ENCODE measurements at regions not wholly inside any gene's neighbourhood (a gene's known extent, or its start where the extent isn't known, plus 50 kb on each side); places are given as distances from the start of the nearest gene placed in this dataset.
"Not testable (repeated sequence)": the region's sequence is repeated elsewhere in the genome, so short reads cannot be mapped to it uniquely, and the experiment has no call there.

DNA sequence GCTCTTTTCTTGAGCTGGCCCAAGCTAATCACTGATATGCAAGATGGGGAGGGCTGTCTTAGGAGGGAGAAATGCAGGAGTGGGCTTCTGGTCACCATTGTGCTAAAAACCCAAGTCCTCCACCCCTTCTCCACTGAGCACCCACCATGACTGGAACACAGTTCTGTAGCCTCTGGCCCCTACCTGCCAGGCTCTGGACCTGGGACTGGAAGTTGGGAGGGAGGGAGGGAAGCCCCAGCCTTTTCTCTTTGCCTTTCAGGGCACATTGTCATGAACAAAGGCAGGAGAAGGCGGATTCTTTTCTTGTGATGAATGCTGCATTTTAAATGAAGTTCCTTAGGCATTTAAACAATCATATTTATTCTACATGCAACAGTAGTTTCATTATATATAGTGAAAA is 559.1 kb upstream of the TRPC7 start:
- no peak for DNase-seq

DNA sequence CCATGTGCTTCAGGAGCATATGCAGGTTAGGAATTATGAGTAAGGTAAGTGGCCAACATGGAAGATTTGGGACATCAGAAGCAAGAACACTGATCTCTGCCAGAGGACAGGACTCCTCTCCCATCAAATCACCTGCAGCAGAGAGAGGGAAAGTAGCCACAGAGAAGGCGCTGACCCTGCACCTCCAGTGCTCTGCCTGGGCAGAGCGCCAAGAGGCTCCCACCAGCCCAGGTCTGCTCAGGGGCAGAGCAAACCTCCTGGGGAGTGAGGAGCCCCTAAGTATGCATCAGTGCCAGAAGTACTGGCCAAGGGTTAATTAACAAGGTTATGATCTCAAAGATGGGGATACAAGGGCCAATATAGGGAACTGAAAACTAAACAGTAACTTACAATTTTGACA is 545.3 kb upstream of the TRPC7 start:
- no peak for DNase-seq

DNA sequence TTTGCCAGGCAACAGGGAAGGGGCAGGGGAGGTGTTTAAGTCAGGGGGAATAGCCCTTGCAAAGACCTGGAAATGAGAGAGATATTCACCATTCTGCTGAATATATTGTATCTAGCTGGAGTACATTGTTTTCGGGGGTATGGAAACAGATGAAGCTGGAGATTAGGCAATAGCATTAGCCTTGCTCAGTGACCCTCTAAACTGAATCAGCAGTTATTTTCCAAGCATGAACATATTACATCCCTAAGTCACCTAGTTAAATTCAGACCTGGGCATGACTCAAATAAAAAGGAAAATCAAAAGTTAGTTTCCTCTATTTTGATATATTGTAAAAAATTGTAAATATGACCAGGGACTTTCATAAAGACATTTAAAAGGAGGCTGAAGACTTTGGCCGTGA is 544.6 kb upstream of the TRPC7 start:
- DNase-seq = no peak

DNA sequence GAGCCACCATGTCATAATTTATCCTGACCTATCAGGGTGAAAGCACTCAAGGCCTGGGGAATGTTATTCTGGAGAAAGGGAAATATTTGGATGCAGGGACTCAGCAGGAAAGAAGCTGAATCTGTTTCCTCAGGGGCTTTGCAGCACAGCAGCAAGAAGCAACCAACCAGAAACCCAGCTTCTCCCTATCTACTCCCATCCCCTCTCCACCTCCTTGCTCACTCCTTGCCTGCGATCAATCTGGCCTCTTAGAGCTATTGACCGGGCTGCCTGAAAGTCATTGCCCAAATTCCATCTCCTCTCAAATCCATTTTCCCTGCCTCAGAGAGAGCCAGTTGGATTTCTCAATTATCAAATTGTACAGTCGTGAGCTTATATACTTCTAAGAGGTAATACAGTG is 542.0 kb upstream of the TRPC7 start:
- no peak for DNase-seq

DNA sequence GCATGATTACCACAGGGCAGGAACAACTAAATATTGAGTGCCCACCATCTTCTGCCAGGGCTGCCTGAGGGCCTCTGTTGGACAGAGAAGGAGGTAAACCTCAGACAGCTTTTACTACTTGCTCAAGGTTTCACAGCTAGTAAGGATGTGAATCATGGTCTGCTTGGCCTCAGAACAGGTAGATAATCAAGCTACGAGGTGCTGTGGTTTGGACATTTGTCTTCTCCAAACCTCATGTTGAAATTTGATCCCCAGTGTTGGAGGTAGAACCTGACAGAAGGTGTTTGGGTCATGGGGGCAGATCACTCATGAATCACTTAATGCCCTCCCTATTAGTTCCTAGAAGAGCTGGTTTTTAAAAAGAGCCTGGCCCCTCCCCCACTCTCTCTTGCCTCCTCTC is 541.2 kb upstream of the TRPC7 start:
- DNase-seq = no peak

DNA sequence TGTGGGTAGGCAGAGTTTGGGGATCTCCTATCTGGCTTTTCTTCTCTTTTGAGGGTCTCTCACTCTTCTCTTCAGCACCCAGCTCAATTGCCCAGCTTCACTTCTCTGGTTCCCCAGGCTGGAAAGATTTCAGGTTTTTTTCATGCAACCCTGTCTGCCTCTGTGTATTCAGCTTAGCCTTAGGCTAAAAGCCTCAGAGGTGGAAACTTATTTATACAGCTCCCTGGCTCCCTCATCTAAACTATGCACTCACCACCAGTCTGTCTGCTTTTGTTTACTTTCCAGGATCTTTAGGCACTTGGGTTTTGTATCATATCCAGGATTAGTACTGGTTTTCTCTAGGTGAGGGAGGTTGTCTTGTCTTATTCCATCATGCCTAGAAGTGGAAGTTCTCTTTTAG is 540.2 kb upstream of the TRPC7 start:
- no peak for DNase-seq

DNA sequence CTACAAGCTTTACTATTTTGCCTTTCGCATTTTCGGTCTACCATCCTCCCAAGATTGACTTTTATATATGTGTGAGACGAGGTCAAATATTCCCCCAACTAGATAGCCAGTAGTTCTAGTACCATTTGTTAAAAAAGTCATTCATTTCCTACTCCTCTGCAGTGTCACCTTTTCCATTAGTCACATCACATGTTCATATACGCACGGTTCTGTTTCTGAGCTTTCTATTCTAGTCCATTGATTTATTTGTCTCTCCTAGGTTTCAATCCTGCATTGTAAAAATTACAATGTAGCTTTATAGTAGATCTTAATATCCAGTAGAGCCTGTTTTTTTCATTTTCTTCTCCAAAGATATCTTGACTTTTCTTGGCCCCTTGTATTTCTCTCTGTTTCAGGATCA is 528.7 kb upstream of the TRPC7 start:
- DNase-seq = no peak

DNA sequence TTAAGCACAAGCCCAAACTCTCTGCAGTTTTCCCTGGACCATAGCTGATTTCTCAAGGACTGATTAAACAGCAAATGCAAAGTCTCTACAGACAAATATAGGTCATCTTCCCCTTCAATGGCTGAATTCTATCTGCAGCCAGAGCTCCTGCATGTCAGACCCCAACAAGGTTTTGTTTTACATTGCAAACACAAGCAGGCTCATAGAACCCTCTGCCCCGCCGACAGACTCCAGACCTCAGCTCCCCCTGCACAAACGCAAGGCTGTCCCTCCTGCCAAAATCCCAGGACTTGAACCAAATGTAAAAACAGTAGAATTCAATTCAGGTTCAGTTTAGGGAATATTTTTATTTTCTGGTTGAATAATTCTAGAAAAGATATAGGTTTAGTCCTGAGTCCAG is 526.7 kb upstream of the TRPC7 start:
- DNase-seq = no peak

- no peak for DNase-seq
Observed at GRCh38 chr5:136891175-136891972, 526.0 kb upstream of the TRPC7 start.

- DNase-seq = no peak
Observed at GRCh38 chr5:136890431-136891148, 525.2 kb upstream of the TRPC7 start.

GRCh38 chr5:136886608-136887007 is 521.3 kb upstream of the TRPC7 start:
- no peak for DNase-seq

DNA sequence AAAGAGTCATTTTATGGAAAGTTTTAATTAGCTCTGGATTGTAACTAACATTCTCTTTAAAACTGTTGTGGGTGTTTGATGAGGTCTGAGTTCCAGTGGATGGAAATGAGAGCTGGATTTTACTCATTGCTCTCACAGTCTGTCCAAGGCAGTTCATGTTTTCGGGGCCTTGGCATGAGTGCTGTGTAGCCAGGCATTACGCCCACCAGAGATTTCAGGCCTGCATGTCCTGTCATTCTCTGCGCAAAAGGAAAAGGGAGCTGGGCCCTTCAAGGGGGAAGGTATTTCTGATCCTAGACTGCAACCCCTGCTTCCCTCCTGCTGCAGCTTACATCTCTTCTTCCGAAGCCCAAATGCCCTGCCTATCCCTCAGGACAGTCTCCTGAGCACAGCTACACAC is 499.6 kb upstream of the TRPC7 start:
- DNase-seq = no peak

GRCh38 chr5:136856648-136857047 is 491.3 kb upstream of the TRPC7 start:
- DNase-seq = no peak

- no peak for DNase-seq
Observed at GRCh38 chr5:136853971-136854370, 488.6 kb upstream of the TRPC7 start.

- no peak for DNase-seq
Observed at GRCh38 chr5:136840601-136841000, 475.3 kb upstream of the TRPC7 start.

DNA sequence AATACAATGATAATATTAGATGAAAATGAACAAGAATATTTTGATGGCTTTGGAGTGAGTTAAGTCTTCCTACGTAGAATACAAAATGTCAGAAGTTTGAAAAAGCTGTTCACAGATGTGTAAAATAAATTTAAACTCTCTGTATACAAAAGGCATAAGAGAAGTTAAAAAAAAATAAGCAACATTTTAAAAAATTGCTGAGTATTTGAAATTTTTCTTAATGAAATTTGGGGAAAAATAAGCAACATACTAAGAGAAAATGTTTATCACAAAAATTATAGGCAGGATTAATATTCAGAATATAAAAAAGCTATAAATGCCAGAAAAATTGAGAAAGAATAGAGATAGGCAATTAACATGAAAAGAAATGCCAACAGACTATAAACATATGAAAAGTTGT is 470.7 kb upstream of the TRPC7 start:
- no peak for DNase-seq

DNA sequence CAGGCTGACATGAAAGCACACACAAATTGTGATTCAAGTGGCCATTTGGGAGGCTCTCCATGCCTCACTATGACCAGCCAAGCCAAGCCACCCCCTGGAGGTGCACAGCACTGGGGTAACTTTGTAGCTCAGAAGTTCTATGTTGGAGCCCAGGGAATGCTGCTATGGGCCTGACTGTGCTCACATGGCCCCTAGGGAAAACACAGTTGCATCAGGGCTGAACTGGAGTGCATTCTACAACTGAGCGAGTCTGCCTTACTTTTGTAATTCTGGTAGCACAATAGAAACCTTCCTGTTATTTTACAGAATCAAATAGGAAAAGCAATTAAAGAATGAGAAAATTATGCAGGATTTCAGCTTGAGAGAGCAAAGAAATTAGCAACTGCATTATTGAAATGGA is 455.5 kb upstream of the TRPC7 start:
- DNase-seq = no peak

DNA sequence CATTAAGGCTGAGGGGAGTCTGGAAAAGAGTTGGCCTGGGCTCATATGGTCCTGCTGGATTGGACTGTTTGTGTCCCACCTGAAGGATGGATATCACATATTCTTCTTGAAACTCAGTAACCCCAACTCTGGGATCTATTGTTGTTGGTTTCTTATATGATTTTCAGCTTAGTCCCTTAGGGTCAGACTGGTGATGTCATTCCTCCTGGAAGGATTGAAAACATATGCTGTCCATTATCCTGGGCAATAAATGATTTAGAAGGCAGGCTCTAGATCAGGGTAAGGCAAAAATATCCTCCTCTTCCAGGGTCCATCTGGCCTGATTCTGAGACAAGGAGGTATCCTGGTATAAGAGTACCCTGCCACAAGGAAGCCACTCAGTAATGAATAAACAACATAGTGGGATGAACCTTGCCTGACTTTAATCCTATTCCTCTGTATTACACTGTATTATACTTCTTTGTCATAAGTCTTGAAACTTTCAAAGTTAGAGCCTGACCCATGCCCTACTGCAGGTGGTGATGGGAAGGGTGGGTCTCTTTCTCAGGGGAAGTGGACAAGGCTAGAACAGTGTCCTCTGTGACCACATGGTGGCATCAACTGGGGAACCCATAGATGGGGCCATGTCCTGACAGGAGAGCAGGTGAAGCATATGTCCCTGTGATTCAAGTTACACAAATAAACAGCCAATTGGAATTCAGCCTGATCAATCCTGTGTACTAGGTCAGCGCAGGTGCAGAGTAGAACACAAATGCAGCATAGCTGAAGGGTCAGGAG is 454.4 kb upstream of the TRPC7 start:
- DNase-seq = no peak

DNA sequence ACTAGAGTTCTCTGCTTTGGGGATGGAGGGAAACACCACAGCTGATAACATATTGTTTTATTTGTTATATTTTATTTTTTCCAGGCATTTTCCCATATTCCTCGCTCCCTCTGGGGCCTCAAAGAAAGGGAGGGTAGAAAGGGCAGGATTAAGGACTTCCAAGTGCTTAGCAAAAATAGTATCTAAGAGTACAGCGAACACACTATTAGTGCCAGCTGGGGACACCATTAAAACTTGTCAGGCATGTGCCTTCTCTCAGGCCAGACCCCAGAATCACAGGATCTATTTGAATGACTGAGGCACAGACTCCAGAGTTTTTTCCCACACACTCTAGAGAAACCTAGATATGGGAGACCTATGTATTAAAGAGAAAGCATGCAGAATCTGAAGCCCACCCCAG is 451.0 kb upstream of the TRPC7 start:
- DNase-seq = no peak

- no peak for DNase-seq
Observed at GRCh38 chr5:136814619-136815378, 449.5 kb upstream of the TRPC7 start.

- not testable (repeated sequence) for DNase-seq
Observed at GRCh38 chr5:136812270-136812669, 446.9 kb upstream of the TRPC7 start.

DNA sequence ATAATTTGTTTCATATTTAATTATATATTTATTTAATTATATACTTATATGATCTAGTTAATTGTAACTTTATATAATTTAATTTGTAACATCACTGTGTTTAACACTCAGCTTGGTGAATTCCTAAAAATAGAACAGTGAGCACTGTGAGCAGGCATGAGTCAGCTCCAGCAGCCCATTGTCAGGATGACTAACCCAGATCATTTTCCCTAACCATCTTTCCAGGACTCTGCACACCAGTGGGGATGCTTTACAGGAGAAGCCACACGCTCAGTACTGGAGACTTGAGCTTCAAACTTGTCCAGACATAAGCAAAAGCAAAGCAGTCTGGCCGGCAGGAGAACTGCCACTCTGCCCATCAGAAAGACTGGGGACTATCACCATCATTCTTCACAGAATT is 446.2 kb upstream of the TRPC7 start:
- DNase-seq = no peak

- no peak for DNase-seq
Observed at GRCh38 chr5:136811086-136811485, 445.7 kb upstream of the TRPC7 start.
